Kidney (tissue), 13 donors: ENCODE measurements at regions not wholly inside any gene's neighbourhood (a gene's known extent, or its start where the extent isn't known, plus 50 kb on each side); places are given as distances from the start of the nearest gene placed in this dataset.

Source experiments
- DNase-seq, 5 donors: peaks; one replicate each; pipeline ENCODE4 v3.0.0-alpha.2; 2013 to 2020
- FAIRE-seq: peaks from 2 replicates; lab custom pipeline; 2012; peaks lifted over from hg19 to GRCh38; lab: Jason Lieb, UNC
- H3K27ac ChIP-seq, 2 donors: one replicate each; pipeline ENCODE4 v1.7.0; 2013; ENCODE audit warnings: low read depth in 2 of 2, low read length in 2 of 2, inconsistent platforms in 1 of 2
- H3K27me3 ChIP-seq: one replicate; pipeline ENCODE4 v1.7.1; 2013; ENCODE audit warnings: low read length, inconsistent platforms; ENCODE audit not compliant: control insufficient read depth, insufficient read depth
- H3K36me3 ChIP-seq, 3 donors: one replicate each; pipeline versions ENCODE4 v1.7.0 to v1.7.1; 2013; ENCODE audit warnings: low read length in 3 of 3, control low read depth in 1 of 3, inconsistent platforms in 1 of 3; ENCODE audit not compliant: insufficient read depth in 3 of 3, control insufficient read depth in 2 of 3
- H3K4me1 ChIP-seq, 3 donors: one replicate each; pipeline versions ENCODE4 v1.7.0 to v1.7.1; 2013; ENCODE audit warnings: low read length in 3 of 3, inconsistent platforms in 1 of 3, low read depth in 1 of 3; ENCODE audit not compliant: control insufficient read depth in 2 of 3, insufficient read depth in 2 of 3
- H3K4me3 ChIP-seq, 3 donors: one replicate each; pipeline versions ENCODE4 v1.7.0 to v1.8.1; 2013; ENCODE audit warnings: low read length in 3 of 3, control low read depth in 1 of 3, inconsistent platforms in 1 of 3
- H3K9ac ChIP-seq, 3 donors: one replicate each; pipeline versions ENCODE4 v1.7.0 to v1.7.1; 2013; ENCODE audit warnings: low read length in 3 of 3, control low read depth in 1 of 3, inconsistent platforms in 1 of 3
- H3K9me3 ChIP-seq, 3 donors: one replicate each; pipeline versions ENCODE4 v1.7.0 to v1.7.1; 2013; ENCODE audit warnings: low read length in 3 of 3, control low read depth in 1 of 3, inconsistent platforms in 1 of 3; ENCODE audit not compliant: control insufficient read depth in 2 of 3, insufficient read depth in 1 of 3
- intact Hi-C: fragments of 100-400 bp; cut with DNase I; formaldehyde crosslinking; loops from one replicate; pipeline ENCODE4 v1.11.1; 2022
- TF ChIP-seq, protein P1 (sequence below): IDR thresholded peaks from 3 replicates; pipeline ENCODE4 v1.5.1; 2012; ENCODE audit warnings: mild to moderate bottlenecking, moderate library complexity, borderline replicate concordance; ENCODE audit not compliant: insufficient read depth; ENCODE audit errors: extremely low read depth
- donor health status: control.
- donor health status: control.
- donor health status: control.
- donor health status: control.
- donor health status: control.
- donor health status: DM: yes; HTN: yes; CAD: no.
- donor health status: Normal renal cell carcinoma (clear cell type).

DNA sequence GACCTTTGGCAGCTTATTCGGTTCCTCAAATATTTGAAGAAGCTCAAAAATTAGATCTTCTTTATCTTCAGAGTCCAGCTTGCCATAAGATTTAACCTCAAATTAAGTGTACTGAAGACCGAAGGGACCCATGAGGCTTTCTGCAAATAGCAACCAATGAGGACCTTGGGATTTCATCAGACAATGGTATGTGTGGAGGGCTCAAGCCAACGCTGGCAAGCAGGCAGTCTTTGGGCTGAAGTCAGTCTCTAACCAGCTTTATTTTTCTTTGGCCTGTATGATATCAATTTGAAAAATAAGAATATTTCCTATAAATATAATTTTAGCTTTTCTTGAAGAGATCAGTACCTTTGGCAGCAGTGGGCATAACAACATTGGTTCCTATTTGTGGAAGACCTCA, 692.7 kb downstream of the MCTP2 start:
- H3K4me3 ChIP-seq: no peak overlapping the region
- FAIRE-seq: no peak
- intact Hi-C loops: no loop called here
- H3K4me1 ChIP-seq: no peaks in the 10 kb centered on the region
- no peak overlapping the region for H3K27ac ChIP-seq
- no peak overlapping the region for H3K9ac ChIP-seq
- no peaks in the 10 kb centered on the region for H3K9me3 ChIP-seq
- no peaks in the 10 kb centered on the region for H3K36me3 ChIP-seq
- TF ChIP-seq, protein P1, sequence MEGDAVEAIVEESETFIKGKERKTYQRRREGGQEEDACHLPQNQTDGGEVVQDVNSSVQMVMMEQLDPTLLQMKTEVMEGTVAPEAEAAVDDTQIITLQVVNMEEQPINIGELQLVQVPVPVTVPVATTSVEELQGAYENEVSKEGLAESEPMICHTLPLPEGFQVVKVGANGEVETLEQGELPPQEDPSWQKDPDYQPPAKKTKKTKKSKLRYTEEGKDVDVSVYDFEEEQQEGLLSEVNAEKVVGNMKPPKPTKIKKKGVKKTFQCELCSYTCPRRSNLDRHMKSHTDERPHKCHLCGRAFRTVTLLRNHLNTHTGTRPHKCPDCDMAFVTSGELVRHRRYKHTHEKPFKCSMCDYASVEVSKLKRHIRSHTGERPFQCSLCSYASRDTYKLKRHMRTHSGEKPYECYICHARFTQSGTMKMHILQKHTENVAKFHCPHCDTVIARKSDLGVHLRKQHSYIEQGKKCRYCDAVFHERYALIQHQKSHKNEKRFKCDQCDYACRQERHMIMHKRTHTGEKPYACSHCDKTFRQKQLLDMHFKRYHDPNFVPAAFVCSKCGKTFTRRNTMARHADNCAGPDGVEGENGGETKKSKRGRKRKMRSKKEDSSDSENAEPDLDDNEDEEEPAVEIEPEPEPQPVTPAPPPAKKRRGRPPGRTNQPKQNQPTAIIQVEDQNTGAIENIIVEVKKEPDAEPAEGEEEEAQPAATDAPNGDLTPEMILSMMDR: no peak
- no peak for DNase-seq
- no peaks in the 10 kb centered on the region for H3K27me3 ChIP-seq

DNA sequence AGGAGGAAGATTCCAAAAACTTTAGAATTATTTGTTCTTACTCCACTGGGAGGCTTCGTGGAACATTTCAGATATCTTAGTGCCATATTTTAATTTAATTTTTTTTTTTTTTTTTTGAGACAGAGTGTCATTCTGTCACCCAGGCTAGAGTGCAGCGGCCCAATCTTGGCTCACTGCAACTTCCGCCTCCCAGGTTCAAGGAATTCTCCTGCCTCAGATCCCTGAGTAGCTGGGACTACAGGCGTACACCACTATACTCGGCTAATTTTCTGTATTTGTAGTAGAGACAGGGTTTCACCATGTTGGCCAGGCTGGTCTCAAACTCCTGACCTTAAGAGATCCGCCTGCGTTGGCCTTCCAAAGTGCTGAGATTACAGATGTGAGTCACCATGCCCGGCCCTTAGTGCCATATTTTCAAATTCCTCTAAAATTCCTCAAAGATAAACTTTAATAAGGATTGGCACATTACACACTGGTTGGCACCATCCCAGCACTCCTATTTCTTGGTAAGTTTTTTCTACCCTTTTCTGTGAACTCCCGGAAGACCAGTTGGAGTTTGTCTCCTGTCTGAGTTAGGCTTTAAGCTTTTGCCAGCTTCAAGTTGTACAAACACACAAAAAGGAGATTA, 693.7 kb downstream of the MCTP2 start:
- Histone ChIP-seq H3K9ac (no peak overlapping the region), H3K4me3 (no peak overlapping the region), H3K27me3 (no peaks in the 10 kb centered on the region), H3K4me1 (no peaks in the 10 kb centered on the region), H3K27ac (no peak overlapping the region), H3K36me3 (no peaks in the 10 kb centered on the region), H3K9me3 (no peaks in the 10 kb centered on the region)
- peak in 2 of 5 donors; percentile 8 to 62 for DNase-seq
- intact Hi-C loops: no loop called here
- TF ChIP-seq, protein P1: no peak
- no peak for FAIRE-seq

DNA sequence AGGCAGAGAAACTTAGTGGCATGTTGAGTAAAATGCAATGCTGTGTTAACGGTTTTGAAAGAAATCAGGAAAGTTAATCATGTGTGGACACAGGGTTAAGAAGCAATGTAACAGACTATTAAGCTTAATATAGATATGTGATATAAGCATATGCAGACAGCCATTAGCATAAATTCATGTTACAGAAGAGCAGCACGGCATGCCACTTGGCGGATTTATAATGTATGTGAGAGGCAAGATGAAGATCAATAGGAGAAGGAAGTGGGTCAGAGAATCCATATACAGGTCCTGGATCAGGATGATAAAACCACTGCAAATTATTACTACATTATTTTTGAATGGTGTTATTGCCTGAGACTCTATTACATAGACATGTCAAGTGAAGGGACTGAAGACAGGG, 694.3 kb downstream of the MCTP2 start:
- no peak overlapping the region for H3K27ac ChIP-seq
- no peak overlapping the region for H3K4me3 ChIP-seq
- TF ChIP-seq, protein P1: no peak
- H3K9ac ChIP-seq: no peak overlapping the region
- no peaks in the 10 kb centered on the region for H3K9me3 ChIP-seq
- H3K4me1 ChIP-seq: no peaks in the 10 kb centered on the region
- H3K27me3 ChIP-seq: no peaks in the 10 kb centered on the region
- FAIRE-seq (no peak), DNase-seq (no peak)
- no peaks in the 10 kb centered on the region for H3K36me3 ChIP-seq
- intact Hi-C loops: no loop called here

DNA sequence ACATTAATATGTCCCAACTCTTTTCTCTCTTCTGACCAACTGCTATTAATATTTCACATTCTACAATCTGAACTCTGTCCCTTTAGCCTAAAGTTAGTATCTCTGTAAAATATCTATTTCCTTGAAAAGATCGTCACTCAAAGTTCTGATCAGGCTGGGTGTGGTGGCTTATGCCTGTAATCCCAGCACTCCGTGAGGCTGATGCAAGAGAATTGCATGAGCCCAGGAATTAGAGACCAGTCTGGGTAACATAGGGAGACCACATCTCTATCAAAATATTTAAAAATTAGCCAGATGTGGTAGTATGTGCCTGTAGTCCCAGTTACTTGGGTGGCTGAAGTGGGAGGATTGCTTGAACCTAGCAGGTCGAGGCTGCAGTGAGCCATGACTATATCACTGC, 695.6 kb downstream of the MCTP2 start:
- Histone ChIP-seq H3K36me3 (no peaks in the 10 kb centered on the region), H3K9me3 (no peaks in the 10 kb centered on the region), H3K4me1 (no peaks in the 10 kb centered on the region), H3K27ac (no peak overlapping the region), H3K4me3 (no peak overlapping the region), H3K9ac (no peak overlapping the region), H3K27me3 (no peaks in the 10 kb centered on the region)
- FAIRE-seq (no peak), DNase-seq (no peak)
- intact Hi-C loops: no loop called here
- TF ChIP-seq, protein P1: no peak
